HT-29 (cell line): ENCODE measurements at regions not wholly inside any gene's neighbourhood (a gene's known extent, or its start where the extent isn't known, plus 50 kb on each side); places are given as distances from the start of the nearest gene placed in this dataset.

Experiments
- DNase-seq: peaks from one replicate; pipeline ENCODE4 v3.0.0-alpha.2; 2015; ENCODE audit warnings: low spot score

DNA sequence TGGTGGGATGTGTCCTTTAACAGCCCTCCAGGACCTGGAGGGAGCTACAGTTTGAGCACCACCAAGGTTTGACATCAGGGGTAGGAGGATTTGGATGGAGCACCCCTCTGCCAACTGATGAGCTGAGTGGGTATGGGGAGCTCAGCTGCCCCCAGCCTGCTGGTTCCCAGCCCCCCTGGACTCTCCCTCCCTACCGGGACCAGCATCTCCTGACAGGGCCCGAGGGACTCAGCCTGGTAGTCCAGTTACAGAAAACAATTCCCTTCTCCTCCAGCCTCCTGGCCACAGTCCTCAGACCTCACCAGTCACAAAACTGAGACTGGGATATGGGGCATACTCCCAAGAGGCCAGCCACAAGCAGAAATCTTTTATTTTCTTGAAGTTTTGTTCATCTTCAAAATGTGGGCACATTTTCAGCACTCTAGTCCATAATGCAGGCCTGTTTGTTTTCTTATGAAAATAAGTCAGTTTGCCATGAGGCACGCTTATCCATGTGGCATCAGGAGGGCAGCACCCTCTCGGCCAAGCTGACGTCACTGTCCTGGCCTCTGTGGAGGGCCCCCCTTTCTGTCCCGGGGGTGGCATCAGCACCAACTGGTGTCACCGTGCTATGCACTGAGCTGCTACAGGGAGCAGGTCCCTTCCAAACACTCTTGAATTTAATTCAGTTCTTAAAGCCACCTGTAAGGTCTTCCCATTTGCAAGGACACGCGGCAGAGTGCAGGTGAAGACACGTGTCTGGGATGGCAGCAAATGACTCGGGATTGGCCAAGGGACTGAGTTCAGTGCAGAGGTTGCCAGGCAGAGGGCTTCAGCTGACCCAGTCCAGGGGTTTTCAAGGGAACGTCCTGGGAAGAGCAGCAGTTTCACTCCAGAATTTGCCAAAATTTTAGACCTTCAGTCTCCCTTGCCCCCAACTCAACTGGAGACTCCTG lies 187.6 kb downstream of the GADD45G start:
- DNase-seq, result no peak

DNA sequence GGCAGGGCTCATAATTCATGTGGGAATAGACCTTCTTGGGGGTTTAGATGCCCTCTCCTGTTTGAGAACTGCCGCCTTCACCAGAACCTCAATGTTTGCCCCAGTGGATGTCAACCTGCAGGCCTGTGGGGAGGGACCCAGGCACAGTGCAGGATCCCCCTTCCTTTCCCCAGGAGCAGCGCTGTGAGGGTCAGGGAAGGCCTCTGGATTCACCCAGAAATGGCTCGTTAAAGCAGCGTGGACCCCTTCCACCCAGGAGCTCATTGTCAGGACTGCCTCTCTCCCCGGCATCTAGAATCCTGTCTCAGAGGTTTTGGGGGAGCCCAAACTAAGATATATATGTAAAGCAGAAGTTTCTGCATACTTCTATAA lies 188.3 kb downstream of the GADD45G start:
- no peak for DNase-seq

DNA sequence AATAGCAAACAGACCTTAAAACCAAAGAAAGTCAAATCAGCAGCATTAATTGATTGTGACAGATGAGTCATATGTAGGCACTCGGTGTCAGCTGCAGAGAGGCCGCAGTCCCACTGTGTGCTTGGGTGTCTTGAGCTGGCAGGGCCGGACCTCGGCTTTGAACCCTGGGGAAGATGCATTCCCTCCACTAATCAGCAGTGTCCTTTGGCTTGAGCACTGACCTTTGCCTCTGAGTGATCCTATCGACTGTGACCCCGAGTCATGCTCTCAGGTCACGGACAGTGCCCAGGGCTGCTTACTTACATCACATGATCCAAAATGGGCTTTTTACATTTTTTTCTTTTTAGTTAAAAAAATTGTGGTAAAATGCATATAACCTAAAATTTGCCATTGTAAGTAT lies 188.7 kb downstream of the GADD45G start:
- no peak for DNase-seq

DNA sequence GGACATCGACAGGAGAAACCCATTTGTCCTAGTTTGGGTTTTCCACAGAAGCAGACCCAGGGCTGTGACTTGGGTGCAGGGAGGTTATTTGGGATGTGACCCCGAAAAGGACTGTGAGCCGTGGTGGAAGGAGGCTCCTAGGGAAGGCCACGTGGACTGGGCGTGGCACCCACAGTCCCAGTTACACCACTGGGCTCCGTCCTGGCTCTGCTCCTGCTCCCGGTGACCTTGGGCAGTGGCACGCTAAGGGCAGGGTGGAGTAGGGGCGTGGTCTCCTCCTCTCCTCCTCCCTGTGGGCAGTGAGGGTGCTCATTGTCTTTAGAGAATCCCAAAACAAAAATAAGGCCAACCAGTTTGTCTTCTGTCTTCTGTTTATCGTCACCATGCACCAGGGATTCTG lies 190.1 kb downstream of the GADD45G start:
- DNase-seq, result no peak

DNA sequence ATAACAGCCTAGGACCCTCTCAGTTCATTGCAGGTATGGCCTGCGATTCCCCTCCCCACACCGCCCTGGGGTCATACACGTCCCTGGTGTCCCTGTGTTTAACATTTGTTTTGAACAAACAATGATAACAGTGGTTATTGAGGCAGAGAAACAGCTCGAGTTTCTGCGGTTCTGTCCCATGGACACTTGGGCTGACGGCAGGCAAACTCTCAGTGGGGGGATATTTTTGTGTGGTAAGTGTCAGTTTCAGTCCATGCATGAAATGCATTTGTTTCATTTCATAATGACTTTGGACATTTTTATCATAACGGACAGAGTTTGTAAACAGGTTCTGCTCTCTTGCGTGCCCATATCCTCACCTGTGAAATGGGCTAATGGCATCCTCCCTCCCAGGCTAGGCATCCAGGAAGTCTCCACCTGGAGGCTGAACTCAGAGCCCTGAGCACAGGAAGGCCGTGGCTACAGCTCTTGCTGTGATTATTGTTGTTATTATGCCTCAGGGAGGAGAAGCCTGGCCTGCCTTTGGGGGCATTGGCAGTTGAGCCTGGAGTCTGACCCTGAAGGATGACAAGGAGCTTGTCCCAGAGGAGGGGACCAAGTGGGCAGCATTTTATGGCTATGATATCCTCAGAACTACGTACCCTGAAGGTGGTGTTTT lies 190.9 kb downstream of the GADD45G start:
- DNase-seq, result no peak

DNA sequence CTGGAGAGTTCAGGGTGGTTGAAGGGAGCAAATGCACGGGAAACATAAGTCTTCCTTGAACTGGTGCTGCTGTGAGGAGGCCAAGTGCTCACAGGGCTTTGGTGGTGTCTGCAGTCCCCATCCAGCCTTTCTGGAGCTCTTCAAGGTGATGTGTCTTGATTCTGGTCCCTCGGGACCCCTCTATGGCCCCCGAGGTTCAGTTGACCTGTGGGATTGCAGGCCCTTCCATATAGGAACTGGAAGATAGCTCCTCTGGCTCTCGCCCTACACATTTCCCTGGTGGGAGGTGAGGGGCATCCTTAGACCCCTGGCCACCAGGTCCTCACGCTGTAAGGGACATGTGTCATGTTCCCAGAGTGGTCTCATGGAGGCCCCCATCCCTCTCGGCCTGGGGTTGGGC lies 191.8 kb downstream of the GADD45G start:
- DNase-seq, result no peak

DNA sequence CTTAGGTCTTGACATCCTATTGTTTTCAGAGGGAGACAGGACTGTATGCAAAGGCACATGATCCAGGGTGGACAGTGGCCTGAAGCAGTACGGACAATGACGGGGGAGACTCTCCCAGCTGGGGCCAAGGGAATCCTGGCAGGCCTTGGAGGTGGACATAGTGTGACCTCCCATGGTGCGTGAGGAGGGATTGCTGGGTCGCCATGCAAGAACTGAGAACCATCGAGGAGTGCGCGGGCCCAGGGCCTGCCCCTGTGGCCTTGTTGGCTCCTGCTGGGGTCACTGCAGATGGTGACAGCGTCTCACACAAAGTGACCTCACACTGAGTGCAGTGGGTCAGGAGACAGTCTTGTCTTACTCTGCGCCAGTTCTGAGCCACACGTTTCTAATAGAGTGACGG lies 192.4 kb downstream of the GADD45G start:
- no peak for DNase-seq

DNA sequence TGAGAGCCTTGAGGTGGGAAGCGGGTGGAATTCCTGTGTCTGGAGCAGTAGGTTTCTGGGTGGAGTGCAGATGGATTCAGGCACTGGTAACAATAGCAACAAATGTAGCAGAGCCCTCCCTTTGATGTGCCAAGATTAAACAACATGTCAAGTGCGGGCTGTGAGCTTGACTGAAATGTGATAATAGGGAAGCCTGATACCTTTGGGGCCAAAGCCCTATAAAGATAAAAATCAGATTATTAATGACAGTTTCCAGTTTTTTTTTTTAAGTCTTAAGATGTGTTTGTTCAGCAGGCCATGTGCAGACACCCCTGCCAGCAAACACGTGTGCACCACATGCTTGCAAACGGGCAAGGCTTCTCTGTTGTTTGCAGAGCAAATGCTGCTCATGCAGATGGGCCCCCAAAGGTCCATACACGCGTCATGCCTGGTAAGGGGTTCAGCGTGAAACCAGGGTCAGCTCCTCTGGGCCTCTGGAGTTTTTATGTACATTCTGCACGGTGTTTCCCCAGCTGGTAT lies 193.2 kb downstream of the GADD45G start:
- no peak for DNase-seq

DNA sequence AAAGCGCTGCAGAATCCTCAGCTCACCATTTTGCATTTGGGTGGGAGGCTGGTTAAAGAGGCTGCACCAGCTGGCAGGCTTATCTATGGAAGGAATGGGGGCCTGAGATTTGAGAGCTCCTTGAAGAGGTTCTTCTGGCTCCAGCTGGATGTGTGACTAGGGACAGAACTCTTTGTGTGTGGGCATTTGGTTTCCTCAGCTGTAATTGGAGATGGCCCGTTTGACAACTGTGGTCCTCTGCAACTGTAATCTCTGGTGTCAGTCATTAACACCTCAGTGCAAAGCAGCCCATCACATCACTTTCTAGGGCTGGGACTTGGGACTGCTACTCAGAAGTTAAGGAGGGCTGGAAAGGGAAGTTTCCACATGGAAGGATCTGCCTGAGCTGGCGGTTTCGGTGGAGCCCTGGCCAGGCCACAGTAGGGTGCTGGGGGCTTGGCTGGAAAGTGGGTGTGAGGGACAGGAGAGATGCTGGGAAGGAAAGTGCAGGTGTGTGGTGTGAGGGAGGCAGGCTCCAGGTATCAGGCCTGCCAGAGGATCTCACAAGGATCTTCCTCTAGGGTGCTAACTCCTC lies 193.8 kb downstream of the GADD45G start:
- DNase-seq, result no peak

DNA sequence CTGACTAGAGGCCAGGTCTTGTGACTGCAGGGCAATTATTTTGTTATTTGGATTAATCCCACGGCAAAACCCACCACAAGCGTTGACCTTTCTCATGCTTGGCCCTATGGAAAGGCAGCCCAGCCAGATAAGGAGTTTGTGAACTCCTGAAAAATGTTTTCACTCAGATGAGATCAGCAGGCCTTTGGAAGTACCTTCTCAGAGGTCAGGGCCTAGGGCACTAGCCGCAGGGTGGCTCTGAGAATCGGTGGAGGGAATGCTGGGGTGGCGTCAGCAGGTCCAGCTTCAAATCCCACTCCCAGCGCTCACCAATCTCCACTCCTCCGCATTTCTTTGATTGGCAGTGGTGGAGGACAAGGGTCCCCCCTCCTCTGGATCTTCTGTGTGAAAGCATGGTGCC lies 194.4 kb downstream of the GADD45G start:
- no peak for DNase-seq

DNA sequence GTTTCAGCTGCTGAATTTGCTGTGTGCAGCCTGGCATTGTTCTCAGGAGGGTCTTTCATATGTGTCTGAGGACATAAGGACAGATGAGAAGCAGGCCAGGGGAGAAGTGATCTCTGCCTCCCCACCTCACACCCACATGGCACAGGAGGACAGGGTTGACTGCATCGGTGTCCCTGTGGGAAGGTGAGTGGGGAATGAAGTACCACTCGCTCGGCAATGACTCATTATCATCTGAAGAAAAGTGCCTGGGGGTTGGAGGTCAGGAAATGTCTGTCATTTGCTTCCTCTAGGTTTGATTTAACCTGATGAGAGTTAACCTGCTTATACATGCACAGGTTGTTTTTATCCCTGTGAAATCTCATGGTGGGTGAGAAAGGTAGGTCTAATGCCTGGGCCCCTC lies 195.0 kb downstream of the GADD45G start:
- DNase-seq, result no peak

DNA sequence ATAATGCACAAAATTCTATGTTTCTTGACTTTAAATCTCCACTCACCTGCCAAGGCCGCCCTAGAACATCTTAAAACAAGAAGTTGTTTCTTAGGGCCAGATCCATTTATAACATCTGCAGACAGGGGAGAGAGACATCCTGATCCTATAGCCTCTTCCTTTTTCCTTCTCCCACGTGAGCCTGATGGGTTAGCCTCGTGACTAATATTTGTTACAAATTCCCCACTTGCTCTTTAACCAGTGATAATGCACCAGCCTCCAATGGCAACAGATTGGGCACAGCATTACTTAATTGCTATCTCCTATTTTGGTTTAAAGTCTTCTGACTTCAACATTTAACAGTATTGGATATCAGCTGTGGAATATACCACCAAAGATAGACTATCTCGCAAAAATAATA lies 196.5 kb downstream of the GADD45G start:
- DNase-seq, result no peak

DNA sequence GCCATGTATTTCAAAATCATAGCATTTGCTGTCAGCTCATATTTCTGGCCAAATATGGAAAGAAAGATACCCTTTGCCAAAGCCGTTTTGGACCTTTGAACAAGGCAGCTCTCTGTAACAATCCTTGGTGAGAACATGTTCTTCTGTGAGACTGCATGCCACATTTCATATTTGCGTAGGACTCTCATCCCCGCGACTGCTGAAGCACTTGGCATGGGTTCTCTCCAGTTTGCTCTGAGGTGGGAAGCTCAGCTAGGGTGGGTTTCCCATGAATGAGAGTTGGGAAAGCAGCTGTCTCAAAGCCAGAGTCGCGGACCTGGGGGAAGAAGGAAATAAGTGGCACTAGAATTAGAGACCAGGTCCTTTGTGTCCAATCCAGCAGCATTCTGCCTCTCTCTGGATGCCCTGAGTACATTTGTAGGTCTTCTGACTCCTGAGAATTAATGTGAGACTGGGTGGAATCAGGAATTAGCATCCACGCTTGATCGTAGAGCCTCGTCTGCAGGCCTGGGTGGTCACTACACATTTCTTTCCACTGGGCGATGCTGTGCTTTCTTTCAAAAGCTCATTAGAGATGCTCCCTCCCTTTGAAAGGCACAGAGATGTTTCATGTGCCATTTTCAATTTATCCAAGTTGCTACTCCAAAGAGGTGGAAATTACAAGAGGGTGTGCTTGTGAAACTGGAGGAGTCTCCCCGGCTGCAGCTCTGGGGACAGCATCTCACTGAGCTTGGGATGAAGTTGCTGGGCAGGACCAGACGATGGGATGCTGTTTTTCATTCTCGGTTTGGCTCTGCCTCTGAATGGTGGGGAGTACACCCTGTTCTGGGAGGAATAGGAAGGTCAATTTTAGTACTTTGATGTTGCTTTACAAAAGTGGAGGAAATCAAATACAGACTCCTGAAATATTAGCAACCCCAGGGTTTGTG lies 197.2 kb downstream of the GADD45G start:
- no peak for DNase-seq

DNA sequence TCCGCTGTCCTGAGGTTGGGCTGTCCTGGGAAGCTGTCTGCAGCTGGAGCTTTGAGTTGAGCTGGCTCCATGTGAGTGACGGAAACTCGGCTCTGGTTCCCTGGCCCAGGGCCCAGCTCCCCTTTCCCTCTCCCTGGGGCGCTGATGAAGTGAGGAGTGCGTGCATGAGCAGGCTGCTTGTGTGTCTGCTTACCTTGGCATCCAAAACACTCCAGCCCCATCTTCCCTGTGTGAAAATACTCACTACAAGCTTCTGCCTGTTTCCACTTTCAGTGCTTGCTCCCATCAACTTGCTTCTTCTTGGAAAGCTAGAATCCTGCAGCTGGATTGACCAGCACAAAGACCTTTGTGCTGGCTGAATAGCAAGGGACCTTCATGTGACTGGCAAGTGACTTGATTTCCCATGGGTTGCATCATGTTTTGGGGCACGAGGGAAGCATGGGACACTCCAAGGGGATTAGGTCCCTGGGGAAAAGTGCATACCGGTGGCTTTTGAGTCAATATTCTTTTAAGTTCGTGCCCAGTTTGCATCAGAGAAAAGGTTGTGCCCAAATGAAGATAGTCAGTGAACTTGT lies 198.1 kb downstream of the GADD45G start:
- no peak for DNase-seq

DNA sequence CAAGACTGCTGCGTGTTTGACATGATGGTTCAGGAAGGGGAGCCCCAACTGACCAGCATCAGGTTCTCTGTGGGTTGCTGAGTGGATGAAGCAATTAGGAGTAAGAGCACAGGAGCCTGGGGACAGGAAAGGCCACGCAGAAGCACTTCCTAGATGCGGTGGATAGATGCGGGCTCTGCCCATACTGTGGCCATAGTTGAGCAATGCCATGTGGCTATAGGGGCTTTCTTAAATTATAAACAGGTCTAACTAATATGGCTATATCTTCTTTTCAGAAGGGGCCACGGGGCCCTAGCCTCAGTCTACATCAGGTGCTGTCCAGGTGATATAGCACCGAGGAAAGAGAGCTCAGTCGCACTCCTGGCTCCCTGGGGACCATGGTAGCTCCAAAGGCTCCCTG lies 198.6 kb downstream of the GADD45G start:
- no peak for DNase-seq

DNA sequence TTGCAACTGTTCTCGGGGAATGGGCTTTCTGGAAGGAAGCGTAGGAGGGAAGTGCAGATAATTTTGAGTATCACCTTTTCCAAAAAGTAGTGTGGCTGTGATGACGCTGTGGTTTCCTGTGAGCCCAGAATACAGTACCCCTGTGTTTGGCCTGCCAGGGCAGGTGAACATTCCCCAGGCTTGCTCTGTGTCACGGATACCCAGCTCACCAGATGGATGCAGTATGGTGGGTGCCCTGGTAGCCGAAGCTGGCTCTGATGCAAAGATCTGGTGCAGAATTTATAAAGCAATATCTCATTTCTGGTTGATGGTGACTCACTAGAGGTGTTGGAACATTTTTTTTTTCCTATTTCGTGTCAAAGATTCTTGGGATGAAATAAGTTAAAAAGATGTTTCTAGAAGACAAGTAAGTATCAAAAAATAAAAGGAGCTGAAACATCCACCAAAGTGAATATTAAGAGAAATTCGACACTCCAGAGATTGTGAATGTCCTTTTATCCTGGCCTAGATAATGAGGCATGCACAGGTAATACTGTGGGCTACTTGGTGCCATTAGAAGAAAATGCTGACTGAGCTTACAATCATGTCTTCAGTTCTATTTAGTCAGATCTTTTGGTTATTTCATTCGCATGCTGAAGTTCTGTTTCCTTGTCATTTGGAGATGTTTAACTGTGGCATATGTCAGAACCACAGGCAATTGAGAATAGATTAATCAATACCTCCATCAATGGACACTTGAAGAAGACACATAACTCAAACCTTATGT lies 200.1 kb downstream of the GADD45G start:
- no peak for DNase-seq

DNA sequence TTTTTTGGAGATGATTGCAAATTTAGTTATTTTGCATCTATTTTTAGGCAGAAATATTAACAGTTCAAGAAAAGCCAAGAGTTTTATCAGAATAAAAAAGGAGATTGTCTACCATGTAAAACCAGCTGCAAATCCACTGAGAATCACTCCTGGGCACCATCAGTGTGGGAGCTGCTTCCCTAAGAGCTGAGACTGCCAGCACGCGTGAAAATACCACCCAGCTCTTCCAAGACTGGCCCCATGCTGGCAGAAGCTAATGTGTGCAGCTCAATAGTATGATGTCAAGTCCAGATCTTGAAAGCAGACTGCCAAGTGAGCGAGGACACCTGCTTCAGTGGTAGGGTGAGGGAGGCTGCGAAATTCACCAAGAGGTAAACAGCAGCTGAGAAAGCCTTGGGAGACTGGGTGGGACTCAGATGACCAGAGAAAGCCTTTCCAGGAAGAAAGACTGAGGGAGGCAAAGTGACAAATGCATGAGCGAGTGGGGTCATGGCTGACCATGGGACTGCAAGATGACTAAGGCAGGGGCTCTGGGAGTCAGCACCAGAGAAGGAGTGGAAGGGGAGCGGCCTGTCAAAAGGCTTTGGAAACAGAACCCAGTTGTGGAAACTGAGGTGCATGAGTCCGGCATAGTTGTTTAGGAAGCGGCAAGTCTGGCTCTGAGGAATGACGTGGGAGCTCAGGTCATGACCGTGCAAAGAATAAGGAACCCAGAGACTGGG lies 200.9 kb downstream of the GADD45G start:
- DNase-seq, result no peak

DNA sequence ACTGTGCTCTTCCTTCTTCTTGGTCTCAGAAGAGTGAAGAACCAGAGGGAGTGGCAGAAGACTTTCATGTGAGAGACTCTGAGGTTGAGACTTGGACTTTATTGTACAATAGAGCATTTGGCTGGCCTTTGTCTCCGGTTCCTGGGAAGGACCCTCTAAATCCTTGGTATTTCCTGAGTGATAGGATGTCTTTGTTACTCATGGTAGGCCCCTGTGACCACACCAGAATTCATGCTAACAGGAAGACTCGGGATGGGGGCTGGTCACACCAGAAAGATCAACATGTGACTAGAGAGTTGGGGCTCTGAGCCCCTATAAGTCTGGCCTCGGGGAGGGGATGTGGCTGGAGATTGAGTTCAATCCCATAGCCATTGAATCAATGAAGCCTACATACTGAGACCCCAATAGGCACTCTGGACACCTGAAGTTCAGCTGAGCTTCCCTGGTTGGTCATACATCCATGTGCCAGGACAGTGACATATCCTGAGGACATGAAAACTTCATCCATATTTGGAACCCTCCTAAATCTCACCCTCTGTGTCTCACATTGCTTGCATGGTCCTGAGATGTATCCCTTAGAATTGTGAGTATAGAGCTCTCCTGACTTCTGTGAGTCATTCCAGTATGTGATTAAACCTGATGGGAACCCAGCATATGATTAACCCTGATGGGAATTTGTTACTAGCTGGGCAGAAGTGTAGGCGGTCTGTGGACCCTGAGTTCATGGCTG lies 201.7 kb downstream of the GADD45G start:
- DNase-seq, result no peak

DNA sequence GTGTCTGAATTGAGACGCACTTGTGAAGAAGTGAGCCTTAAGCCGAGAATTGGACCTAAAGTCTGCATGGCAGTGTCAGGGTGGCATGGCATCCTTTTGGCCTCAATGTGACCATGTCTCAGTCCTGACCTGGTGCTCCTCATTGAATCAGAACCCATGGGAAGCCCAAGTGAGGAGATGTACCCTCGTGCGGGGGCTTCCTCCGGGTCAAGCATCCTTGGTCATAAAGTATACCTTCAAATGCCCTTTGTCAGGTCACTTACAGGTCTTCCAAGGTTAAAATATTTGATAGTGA lies 202.2 kb downstream of the GADD45G start:
- no peak for DNase-seq
